ENCODE measurements at regions not wholly inside any gene's neighbourhood (a gene's known extent, or its start where the extent isn't known, plus 50 kb on each side); places are given as distances from the start of the nearest gene placed in this dataset.

DNA sequence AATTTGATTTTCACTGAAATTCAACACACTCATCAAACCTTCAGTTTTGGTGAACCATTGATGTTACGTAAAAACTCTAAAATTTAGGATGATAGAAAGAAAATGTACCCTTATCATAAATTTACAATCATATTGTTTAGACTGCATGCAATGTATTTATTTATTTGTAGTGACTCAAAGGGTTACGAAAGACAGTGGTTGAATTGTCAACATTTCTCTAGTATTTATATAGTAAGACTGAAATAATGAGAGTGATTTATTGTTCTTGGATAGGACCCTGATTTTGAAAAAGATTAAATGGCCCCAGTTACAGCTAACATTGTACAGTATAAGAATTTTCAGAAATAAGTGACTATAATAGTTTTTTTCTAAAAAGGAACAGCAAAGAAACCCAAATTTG is 591.5 kb downstream of the RFPL4B start:
- TF ChIP-seq POLR2AphosphoS5 (IDR thresholded peaks at IDR 0.05; ENCODE audit: low read depth, low read length) (no peak), EP300 (IDR thresholded peaks at IDR 0.05; ENCODE audit: borderline replicate concordance in 1 of 2, low read depth in 1 of 2, low read length in 1 of 2) (no peak), CTCF (IDR thresholded peaks at IDR 0.05) (no peak), EZH2phosphoT487 (IDR thresholded peaks at IDR 0.05; ENCODE audit: borderline replicate concordance, low read depth) (no peak), GABPA (IDR thresholded peaks at IDR 0.05; ENCODE audit: low read depth) (no peak), TAF1 (IDR thresholded peaks at IDR 0.05; ENCODE audit: borderline replicate concordance, low read depth, low read length) (no peak), USF2 (IDR thresholded peaks at IDR 0.05; ENCODE audit: borderline replicate concordance, low read depth, low read length) (no peak), JUND (IDR thresholded peaks at IDR 0.05) (no peak), ELF1 (IDR thresholded peaks at IDR 0.05) (no peak), TCF12 (IDR thresholded peaks at IDR 0.05) (no peak)
- TF ChIP-seq, protein P1, sequence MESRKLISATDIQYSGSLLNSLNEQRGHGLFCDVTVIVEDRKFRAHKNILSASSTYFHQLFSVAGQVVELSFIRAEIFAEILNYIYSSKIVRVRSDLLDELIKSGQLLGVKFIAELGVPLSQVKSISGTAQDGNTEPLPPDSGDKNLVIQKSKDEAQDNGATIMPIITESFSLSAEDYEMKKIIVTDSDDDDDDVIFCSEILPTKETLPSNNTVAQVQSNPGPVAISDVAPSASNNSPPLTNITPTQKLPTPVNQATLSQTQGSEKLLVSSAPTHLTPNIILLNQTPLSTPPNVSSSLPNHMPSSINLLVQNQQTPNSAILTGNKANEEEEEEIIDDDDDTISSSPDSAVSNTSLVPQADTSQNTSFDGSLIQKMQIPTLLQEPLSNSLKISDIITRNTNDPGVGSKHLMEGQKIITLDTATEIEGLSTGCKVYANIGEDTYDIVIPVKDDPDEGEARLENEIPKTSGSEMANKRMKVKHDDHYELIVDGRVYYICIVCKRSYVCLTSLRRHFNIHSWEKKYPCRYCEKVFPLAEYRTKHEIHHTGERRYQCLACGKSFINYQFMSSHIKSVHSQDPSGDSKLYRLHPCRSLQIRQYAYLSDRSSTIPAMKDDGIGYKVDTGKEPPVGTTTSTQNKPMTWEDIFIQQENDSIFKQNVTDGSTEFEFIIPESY (IDR thresholded peaks at IDR 0.05; ENCODE audit: borderline replicate concordance, low read depth), result no peak
- TF ChIP-seq, protein P2, sequence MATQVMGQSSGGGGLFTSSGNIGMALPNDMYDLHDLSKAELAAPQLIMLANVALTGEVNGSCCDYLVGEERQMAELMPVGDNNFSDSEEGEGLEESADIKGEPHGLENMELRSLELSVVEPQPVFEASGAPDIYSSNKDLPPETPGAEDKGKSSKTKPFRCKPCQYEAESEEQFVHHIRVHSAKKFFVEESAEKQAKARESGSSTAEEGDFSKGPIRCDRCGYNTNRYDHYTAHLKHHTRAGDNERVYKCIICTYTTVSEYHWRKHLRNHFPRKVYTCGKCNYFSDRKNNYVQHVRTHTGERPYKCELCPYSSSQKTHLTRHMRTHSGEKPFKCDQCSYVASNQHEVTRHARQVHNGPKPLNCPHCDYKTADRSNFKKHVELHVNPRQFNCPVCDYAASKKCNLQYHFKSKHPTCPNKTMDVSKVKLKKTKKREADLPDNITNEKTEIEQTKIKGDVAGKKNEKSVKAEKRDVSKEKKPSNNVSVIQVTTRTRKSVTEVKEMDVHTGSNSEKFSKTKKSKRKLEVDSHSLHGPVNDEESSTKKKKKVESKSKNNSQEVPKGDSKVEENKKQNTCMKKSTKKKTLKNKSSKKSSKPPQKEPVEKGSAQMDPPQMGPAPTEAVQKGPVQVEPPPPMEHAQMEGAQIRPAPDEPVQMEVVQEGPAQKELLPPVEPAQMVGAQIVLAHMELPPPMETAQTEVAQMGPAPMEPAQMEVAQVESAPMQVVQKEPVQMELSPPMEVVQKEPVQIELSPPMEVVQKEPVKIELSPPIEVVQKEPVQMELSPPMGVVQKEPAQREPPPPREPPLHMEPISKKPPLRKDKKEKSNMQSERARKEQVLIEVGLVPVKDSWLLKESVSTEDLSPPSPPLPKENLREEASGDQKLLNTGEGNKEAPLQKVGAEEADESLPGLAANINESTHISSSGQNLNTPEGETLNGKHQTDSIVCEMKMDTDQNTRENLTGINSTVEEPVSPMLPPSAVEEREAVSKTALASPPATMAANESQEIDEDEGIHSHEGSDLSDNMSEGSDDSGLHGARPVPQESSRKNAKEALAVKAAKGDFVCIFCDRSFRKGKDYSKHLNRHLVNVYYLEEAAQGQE (IDR thresholded peaks at IDR 0.05; ENCODE audit: low read depth, low read length), result no peak
- TF ChIP-seq, protein P3, sequence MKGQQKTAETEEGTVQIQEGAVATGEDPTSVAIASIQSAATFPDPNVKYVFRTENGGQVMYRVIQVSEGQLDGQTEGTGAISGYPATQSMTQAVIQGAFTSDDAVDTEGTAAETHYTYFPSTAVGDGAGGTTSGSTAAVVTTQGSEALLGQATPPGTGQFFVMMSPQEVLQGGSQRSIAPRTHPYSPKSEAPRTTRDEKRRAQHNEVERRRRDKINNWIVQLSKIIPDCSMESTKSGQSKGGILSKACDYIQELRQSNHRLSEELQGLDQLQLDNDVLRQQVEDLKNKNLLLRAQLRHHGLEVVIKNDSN (IDR thresholded peaks at IDR 0.05; ENCODE audit: borderline replicate concordance, low read depth), result no peak

All from SK-N-SH (cell line).